HUDEP-2 (cell line): ENCODE measurements at regions not wholly inside any gene's neighbourhood (a gene's known extent, or its start where the extent isn't known, plus 50 kb on each side); places are given as distances from the start of the nearest gene placed in this dataset.
A peak's percentile ranks its signal among the peaks of the same experiment; 100 is the strongest.

ENCODE experiments used
- DNase-seq, 76 experiments: peaks; one replicate each; lab custom pipeline; 2025; ENCODE audit not compliant: unreplicated experiment in 76 of 76; lab: John Stamatoyannopoulos, UW

- peak in 1 of 76 experiments; percentile 6 for DNase-seq
Measured at GRCh38 chr6:154885214-154885613, 109.9 kb upstream of the TIAM2 start.

- DNase-seq: no peak
Measured at GRCh38 chr6:154886016-154886415, 109.1 kb upstream of the TIAM2 start.

GRCh38 chr6:154886471-154886870, 108.6 kb upstream of the TIAM2 start:
- DNase-seq: no peak

GRCh38 chr6:154887051-154887450, 108.1 kb upstream of the TIAM2 start:
- no peak for DNase-seq

- no peak for DNase-seq
Measured at GRCh38 chr6:154888421-154889295, 106.5 kb upstream of the TIAM2 start.

GRCh38 chr6:154890874-154891273, 104.2 kb upstream of the TIAM2 start:
- no peak for DNase-seq

- DNase-seq: no peak
Measured at GRCh38 chr6:154891901-154892300, 103.2 kb upstream of the TIAM2 start.

- no peak for DNase-seq
Measured at GRCh38 chr6:154893917-154894316, 101.2 kb upstream of the TIAM2 start.

GRCh38 chr6:154894902-154895301, 100.2 kb upstream of the TIAM2 start:
- no peak for DNase-seq

GRCh38 chr6:154895841-154896240, 99.3 kb upstream of the TIAM2 start:
- DNase-seq: no peak

- DNase-seq: no peak
Measured at GRCh38 chr6:154898821-154899220, 96.3 kb upstream of the TIAM2 start.

- DNase-seq: no peak
Measured at GRCh38 chr6:154899824-154900463, 95.2 kb upstream of the TIAM2 start.

- DNase-seq: peak in 19 of 76 experiments; percentile 5 to 55 (median 21)
Measured at GRCh38 chr6:154901876-154902552, 93.1 kb upstream of the TIAM2 start.

- no peak for DNase-seq
Measured at GRCh38 chr6:154907291-154907690, 87.8 kb upstream of the TIAM2 start.

GRCh38 chr6:154908723-154909122, 86.4 kb upstream of the TIAM2 start:
- DNase-seq: no peak

GRCh38 chr6:154909311-154909710, 85.8 kb upstream of the TIAM2 start:
- no peak for DNase-seq

- DNase-seq: no peak
Measured at GRCh38 chr6:154909821-154910220, 85.3 kb upstream of the TIAM2 start.

GRCh38 chr6:154914288-154914687, 80.8 kb upstream of the TIAM2 start:
- peak in 1 of 76 experiments; percentile 8 for DNase-seq

- no peak for DNase-seq
Measured at GRCh38 chr6:154916857-154917256, 78.3 kb upstream of the TIAM2 start.

- DNase-seq: no peak
Measured at GRCh38 chr6:154917941-154918340, 77.2 kb upstream of the TIAM2 start.

GRCh38 chr6:154919806-154920205, 75.3 kb upstream of the TIAM2 start:
- DNase-seq: no peak
